Jurkat, Clone E6-1 (cell line): ENCODE measurements at regions not wholly inside any gene's neighbourhood (a gene's known extent, or its start where the extent isn't known, plus 50 kb on each side); places are given as distances from the start of the nearest gene placed in this dataset.

Source experiments
- DNase-seq: peaks from one replicate; pipeline ENCODE4 v3.0.0-alpha.2; 2011; ENCODE audit warnings: low read depth, low spot score
- H3K4me3 ChIP-seq: 2 replicates; pipeline ENCODE4 v1.5.1; 2011; ENCODE audit warnings: mild to moderate bottlenecking, low read length, control low read depth, moderate library complexity

GRCh38 chr15:69636169-69636915 is 183.7 kb downstream of the RPLP1 start:
- no peak for DNase-seq
- H3K4me3 ChIP-seq = no peak overlapping the region

GRCh38 chr15:69637818-69638217 is 185.2 kb downstream of the RPLP1 start:
- no peak overlapping the region for H3K4me3 ChIP-seq
- no peak for DNase-seq

- no peak for DNase-seq
- H3K4me3 ChIP-seq = no peak overlapping the region
Observed at GRCh38 chr15:69643476-69643875, 190.9 kb downstream of the RPLP1 start.

GRCh38 chr15:69643971-69644370 is 191.4 kb downstream of the RPLP1 start:
- no peak for DNase-seq
- no peak overlapping the region for H3K4me3 ChIP-seq

GRCh38 chr15:69644876-69645275 is 192.3 kb downstream of the RPLP1 start:
- H3K4me3 ChIP-seq = no peak overlapping the region

GRCh38 chr15:69647142-69647513 is 194.5 kb downstream of the RPLP1 start:
- H3K4me3 ChIP-seq = no peak overlapping the region
- no peak for DNase-seq

More at GRCh38 chr15:69644876-69645275, 192.3 kb downstream of the RPLP1 start:
- DNase-seq = no peak

- no peak overlapping the region for H3K4me3 ChIP-seq
- no peak for DNase-seq
Observed at GRCh38 chr15:69648212-69648611, 195.6 kb downstream of the RPLP1 start.

GRCh38 chr15:69648775-69649735 is 196.4 kb downstream of the RPLP1 start:
- no peak for DNase-seq
- H3K4me3 ChIP-seq = no peak overlapping the region

GRCh38 chr15:69652293-69652692 is 199.7 kb downstream of the RPLP1 start:
- DNase-seq = no peak

GRCh38 chr15:69652751-69653305 is 200.2 kb downstream of the RPLP1 start:
- no peak for DNase-seq
- no peak overlapping the region for H3K4me3 ChIP-seq

More at GRCh38 chr15:69652293-69652692, 199.7 kb downstream of the RPLP1 start:
- no peak overlapping the region for H3K4me3 ChIP-seq

- no peak for DNase-seq
- H3K4me3 ChIP-seq = no peak overlapping the region
Observed at GRCh38 chr15:69653306-69653705, 200.7 kb downstream of the RPLP1 start.

- DNase-seq = no peak
- no peak overlapping the region for H3K4me3 ChIP-seq
Observed at GRCh38 chr15:69653846-69654245, 201.2 kb downstream of the RPLP1 start.

GRCh38 chr15:69656271-69657030 is 203.8 kb downstream of the RPLP1 start:
- DNase-seq = no peak

GRCh38 chr15:69657626-69658025 is 205.0 kb downstream of the RPLP1 start:
- DNase-seq = no peak
- no peak overlapping the region for H3K4me3 ChIP-seq

More at GRCh38 chr15:69656271-69657030, 203.8 kb downstream of the RPLP1 start:
- H3K4me3 ChIP-seq = no peak overlapping the region

GRCh38 chr15:69658411-69658945 is 205.9 kb downstream of the RPLP1 start:
- no peak overlapping the region for H3K4me3 ChIP-seq
- no peak for DNase-seq

- DNase-seq = no peak
- H3K4me3 ChIP-seq = no peak overlapping the region
Observed at GRCh38 chr15:69659454-69660050, 206.9 kb downstream of the RPLP1 start.

GRCh38 chr15:69660114-69660513 is 207.5 kb downstream of the RPLP1 start:
- H3K4me3 ChIP-seq = no peak overlapping the region
- DNase-seq = no peak

GRCh38 chr15:69660658-69661405 is 208.2 kb downstream of the RPLP1 start:
- no peak for DNase-seq
- no peak overlapping the region for H3K4me3 ChIP-seq
